ENCODE measurements at regions not wholly inside any gene's neighbourhood (a gene's known extent, or its start where the extent isn't known, plus 50 kb on each side); places are given as distances from the start of the nearest gene placed in this dataset.
"Not testable (repeated sequence)": the region's sequence is repeated elsewhere in the genome, so short reads cannot be mapped to it uniquely, and the experiment has no call there.

DNA sequence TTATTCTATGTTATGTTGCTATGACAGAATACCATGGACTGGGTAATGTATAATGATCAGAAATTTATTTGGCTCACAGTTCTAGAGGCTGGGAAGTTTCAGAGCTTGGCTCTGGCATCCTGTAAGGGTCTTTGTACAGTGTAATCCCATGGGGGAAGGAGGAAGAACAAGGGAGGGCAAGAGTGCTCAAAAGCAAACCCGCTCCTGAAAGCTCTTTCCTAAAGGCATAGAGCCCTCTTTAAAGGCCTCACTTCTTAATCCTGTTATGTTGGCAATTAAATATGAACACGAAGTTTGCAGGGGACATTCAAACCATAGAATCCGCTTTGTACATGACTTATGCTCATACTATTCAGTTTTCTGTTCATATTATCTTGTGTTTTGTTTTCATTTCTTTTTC, 191.3 kb upstream of the CTSO start:
- no peak for DNase-seq

DNA sequence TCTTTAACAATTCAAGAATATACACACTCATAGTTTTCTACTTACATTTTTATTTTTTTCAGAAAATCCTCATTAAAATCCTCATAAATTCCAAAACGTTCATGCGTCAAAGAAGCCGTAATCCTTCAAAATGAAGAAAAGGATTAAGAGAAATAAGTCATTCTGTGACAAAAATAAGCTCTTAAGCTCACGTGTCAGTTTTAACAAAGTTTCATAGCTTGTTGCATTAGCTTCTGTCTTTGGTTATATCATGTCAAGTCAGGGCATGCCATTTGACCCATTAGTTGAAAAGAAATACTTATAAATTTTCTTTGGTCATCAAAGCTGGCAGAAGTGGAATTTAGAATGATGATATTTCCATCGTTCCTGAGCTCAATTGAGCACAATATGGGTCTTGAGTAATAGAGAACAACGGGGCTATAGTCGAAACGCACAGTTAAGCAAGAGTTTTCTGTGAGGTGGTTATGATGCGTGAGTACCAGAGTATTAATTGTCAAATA, 185.2 kb upstream of the CTSO start:
- no peak for DNase-seq

DNA sequence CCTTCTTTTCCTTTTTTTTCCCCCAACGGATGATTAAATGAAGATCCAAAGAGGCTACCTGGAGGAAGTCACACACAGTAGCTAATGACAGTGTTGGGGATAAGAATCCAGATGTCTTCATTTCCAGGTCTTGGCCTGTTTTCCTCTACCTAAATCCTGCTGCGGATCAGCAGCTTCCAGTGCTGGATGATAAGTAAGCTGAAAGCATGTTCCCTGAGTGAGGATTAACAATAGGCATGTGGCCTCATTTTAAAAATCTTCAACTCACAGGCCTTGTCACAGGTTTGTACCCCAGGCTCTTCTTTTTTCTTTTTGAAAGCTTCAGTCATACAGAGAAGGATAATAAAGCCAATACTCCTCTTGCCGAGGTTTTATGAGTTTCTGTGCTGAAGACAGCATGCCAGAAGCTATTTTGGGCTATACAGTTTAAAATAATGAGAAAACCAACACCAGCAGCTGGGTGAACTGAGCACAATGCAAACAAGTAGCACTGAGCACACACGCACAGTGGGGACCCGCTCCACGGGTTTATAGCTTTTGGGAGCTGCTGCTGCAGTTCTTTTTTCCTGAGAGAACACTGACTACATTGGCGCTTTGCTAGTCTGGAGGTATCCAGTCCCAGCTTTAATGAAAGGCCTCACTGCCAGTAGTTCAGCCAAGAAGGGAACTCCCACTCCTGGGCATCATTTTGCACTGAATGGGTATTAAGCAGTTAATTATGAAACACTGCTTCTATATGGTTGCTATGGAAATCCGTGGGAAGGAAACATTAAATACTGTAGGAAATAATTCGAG, 184.2 kb upstream of the CTSO start:
- peak; percentile 75 for DNase-seq

DNA sequence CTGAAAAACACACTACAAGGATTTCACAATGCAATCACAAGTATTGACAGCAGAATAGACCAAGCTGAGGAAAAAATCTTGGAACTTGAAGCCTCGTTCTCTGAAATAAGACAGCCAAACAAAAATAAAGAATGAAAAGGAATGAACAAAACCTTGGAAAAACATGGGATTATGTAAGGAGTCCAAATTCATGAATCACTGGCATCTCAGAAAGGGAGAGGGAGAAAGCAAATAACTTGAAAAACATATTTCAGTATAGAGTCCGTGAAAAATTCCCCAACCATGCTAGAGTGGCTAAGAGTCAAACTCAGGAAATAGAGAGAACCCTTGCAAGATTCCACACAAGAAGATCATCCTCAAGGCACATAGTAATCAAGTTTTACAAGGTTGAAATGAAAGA, 178.5 kb upstream of the CTSO start:
- no peak for DNase-seq

DNA sequence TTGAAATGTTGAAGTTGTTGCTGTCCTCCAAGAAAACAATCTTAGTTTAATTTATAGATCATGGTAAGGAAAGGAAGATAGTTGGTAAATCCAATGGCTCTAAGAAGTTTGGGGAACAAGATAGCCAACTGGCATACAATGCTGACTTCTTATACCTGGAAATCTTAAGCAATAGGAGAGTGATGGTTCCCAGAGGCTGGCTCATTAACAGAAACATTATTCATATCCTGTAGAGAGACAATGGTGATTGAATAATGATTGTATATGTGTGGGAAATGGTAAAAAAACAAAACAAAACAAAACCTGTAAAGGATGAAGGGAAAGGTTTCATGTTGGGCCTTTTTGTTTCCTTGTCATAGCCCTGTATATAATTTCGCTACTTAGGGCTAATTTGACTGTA, 174.9 kb upstream of the CTSO start:
- no peak for DNase-seq

DNA sequence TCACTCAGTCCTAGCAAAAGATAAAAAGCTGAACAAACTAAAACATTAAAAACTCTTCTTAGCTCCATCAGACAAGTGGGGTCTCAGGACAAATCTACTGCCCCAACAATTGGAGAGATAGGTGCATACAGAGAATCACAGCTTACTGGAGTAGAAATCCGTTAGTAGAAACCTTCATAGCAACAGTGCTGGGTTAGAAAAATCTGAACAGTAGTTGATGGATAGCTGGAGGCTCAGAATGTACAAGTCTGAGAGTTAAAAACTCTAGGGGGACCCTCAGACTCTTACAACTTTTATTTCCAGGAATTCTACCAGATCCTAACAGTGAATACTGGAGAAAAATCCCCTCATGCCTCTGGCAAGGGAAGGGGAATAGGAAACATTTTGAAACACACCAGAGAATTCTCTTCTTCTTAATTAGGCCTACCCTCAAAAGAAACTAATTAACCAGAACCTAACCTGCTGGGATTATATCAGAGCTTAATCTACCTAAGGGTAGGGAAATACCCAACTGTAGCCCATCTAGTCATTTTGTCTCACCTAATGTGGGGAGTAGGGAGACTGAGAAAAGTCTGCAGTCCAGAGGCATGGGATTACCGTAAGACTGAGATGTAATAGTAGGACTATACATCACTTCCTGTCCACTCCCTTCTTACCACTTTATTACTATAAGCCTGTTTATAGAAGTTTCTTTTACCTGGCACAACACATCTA, 165.0 kb upstream of the CTSO start:
- DNase-seq: no peak

DNA sequence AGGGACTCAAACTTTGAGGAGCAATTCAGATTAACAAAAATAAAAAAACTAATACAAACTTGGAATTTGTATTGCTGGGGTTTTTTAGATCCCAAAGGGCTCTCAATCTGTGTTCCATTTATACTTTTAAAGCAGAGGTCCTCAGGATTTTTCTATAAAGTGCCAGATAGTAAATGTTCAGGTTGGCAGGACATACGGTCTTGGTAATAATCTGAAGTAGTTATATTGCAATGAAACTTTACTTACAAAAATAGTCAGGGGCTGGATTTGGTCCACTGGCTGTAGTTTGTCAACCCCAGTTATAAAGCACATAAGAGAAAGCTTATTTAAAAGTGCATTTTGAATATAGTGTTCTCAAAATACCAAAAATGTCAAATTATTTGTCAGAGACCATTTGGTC, 164.1 kb upstream of the CTSO start:
- no peak for DNase-seq

DNA sequence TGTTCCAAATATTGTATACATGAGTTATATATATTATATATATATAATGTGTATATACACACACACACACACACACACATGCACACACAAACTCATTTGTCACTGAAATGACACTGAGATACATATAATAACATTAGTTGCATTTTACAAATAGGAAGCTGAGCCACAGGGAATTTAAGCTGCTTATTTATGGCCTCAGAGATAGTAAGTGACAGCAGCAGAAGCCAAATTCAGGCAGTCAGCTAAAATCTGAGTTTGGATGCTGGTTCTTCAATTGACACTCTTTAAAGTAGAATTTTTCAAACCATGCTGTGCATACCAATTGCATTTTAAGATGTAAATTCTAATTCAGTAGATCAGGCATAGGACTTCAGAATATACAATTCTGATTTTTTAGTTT, 163.3 kb upstream of the CTSO start:
- DNase-seq: no peak

DNA sequence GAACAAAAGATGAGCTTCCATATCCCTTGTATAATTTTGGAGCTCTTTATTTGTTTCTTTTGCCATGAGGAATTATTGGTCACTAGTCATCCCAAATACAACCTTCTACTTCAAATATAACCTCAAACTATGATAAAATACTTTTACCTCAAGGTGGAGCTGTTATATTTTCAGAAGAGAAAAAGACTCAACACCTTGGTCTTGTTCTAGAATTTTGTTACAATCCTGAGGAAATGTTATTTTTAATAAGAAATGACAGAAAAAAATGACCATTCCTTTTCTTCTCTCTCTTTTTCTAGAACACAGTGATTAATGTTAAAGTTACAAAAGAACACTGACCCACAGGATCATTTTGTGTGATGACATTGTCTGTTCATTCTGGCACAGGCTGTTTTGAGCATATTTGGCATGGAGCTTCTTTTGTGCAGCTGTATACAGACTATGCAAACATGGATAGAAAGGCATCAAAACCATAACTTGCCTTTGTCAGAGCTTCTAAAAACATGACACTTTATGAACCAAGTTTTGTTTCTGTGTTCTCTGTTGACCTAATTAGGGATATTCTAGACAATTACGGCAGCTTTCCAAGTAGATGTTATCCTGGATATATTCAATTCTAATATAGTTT, 159.6 kb upstream of the CTSO start:
- DNase-seq: peak; percentile 39

DNA sequence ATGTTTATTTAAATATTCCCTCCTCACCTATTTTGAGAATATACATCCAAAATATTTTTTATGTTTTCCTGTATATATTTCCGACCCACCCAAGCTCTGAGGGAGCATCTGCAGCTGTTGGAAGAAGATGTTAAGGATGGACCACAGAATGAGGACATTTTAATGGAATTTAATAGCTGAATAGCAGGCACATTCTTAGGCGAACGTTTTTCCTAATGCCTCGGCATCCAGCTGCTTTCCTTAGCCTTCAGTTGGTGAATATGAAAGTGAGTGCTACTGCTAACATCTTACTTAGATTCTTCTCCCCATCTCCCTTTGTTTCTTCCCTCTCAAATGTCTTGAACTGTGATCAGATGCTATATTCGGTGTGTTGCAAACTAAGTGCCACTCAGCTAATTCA, 158.0 kb upstream of the CTSO start:
- DNase-seq: no peak

DNA sequence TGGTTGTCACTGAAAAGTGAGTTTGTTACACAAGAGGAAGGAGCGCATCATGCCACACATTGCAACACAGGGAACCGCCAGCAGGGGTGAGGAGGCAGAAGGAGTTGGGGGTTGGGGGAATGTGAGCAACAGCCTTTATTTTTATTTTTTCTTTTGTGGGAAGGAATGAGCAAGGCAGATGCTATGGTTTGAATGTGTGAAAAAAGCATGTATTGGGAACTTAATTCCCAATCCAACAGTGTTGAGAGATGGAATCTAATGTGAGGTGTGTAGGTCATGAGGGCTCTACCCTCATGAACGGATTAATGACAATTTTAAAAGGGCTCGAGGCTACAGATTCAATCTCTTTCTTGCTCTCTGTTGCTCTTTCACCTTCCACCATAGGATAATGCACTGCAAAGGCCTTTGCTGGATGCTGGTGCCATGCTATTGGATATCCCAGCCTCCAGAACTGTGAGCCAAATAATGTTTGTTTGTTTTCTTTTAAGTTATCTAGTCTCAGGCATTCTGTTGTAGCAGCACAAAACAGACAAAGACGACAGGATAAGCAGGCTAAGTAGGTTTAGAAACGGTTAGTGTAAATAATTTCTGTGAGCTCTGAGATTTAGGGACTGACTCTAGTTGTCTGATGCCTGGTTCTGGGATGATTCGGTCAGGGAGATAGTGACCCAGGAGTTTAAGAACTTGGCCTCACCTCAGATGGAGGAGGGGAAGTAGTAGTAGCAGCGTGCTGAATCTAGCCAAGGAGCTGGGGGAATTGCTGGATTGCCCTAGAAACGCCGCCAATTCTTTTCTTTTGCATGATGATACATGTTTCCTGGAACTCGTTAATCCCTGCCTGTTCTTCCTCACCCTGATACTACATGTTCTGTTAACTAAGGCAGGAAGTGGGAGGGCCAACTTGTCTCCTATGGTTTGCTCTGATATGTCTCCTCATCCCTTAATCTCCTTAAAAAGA, 156.6 kb upstream of the CTSO start:
- no peak for DNase-seq

DNA sequence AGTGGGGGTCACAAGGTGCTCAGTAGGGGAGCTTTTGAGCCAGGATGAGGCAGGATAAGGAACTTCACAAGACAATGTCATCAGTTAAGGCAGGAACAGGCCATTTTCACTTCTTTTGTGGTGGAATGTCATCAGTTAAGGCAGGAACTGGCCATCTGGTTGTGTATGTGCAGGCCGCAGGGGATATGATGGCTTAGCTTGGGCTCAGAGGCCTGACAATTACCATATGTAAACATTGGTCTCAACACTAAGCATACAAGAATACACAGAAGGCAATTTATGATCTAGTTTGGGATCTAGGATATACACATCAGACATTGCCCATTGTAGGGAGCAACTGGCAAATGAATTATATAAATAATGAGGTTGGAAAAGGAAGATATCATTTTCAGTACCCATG, 155.4 kb upstream of the CTSO start:
- DNase-seq: not testable (repeated sequence)

DNA sequence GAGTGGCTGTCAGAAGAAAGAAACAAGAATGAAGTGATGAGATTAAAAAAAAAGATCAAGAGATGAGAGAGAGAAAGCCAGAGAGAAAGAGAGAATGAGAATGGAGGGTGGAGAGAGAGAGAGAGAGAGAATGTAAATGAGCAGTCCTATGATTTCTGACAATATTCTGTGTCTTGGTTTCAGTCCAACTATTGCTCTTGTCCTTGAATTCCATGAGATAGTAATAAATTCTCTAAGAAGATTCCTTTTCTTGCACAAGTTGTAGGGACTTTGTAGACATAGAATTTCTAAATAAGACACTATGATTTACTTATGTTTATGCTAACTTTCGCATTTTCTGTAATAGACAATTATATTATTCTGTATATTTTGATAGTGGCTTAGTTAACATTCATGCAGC, 149.6 kb upstream of the CTSO start:
- DNase-seq: no peak

DNA sequence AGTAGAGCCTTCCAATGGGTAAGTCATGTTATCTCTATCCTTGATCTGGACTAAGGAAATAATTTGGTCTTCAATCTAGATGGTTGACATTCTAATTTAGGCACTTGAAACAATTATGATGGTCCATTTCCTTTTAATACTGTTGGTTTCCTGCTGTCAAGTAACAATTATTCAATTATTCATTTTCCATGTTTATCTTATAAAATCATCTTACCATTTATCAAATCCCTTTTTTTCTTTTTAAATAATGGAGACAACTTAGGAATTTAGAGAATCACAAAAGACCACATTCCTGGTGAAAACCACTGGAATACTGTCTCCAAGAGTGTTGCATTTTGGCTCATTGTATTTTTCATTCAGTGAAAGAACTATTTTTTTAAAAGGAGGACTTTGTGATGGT, 148.7 kb upstream of the CTSO start:
- no peak for DNase-seq

DNA sequence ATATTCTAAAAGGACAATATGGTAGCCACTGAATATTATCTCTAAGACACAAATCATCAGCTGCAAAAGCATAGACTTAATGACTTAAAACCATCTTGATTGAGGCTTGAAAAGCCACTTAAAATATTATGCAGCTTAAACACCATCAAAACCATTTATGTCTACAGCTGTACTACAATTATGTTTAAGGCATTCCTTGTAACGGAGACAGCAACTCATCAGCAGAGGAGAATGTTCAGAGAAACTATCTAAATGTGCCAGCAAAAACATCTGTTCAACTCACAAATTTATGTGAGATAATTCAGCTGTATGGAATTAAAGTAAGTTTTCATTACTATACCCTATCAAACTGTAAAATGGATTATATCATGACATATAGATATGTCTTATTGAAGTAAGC, 147.9 kb upstream of the CTSO start:
- no peak for DNase-seq

DNA sequence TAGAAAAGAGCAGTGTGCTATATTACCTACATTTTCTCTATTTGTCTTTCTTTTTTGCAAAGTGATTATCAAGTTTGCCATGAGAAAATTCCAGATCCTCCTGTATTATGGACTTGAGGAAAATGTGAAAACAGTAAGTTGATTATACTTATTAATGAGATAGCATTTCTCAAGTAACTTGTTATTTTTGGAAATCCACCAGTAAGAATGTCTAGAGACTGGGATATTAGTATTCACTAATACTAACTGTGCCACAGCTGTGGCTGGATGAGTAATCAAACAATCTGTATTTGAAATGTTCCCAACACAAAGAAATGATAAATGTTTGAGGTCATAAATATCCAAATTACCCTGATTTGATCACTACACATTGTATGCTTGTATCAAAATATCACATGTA, 147.0 kb upstream of the CTSO start:
- DNase-seq: no peak

DNA sequence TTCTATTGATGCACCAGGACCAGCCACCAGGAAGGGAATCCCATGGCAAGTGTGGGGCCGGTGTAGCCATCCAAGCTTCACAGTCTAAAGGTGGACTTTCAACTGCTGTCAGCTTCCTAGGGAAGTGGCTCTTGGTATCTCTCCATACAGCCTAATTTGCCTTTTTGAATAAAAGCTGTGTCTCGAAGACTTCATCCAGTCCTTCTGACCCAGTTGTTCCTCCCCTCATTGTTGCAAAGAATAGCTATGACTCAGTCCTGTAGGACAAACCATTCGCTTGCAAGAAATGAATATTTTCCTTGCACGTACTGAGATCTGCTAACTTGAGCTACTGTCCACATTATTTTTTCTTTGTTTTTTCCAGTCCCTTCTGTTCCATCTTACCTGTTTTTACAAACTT, 145.1 kb upstream of the CTSO start:
- DNase-seq: no peak

DNA sequence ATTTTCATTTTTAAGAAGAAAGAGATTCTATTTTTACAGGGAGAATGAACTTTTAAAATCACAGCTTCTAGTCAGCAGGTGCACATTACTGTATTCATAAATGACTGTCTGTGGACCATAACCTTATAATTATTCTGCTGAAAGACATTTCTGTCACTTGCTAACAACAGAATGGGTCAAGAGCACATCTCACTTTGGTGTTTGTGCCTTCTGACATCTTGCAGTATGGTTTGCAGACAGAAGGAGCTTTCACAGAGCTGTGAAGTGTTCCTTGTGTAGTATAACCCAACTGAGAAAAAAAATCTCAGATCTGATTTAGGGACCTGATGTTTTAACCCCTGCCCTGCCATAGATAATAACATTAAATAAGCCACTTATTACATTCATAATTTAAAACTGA, 131.4 kb upstream of the CTSO start:
- no peak for DNase-seq

DNA sequence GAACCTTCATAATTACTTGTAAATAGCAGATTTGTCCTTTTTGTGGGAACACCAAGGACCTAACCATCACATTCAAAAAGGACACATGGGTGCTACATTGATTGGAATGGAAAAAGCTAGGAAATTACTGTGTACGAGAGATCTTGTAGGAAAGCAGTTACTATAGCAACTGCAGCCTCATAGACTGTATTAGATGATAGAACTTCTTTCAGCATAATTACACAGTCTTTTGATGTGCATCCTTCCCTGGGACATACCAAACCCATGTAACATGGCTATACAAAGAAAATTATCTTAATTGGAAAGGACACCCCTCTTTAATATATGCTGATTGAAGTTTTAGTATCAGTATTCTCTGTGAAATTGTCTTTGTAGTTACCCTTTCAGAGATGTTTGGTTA, 130.7 kb upstream of the CTSO start:
- DNase-seq: no peak

DNA sequence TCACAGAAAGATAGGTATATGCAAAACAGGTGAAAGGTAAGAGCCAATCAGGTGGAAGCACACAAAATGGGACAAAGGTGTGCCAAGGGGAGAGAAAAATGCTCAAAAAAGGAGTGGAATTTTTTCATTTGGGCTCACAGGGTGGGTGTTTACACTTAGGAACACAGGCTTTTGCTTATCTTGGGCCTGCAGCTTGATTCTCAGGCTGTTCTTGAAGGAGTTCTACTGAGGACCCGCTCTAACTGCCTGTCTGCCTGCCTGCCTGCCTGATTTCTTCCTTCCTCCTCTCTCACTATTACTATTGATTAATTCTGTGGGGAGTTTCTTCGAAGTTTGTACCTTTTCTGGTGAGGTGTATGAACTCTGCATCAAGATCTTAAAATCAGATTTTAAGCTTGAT, 120.3 kb upstream of the CTSO start:
- DNase-seq: no peak

DNA sequence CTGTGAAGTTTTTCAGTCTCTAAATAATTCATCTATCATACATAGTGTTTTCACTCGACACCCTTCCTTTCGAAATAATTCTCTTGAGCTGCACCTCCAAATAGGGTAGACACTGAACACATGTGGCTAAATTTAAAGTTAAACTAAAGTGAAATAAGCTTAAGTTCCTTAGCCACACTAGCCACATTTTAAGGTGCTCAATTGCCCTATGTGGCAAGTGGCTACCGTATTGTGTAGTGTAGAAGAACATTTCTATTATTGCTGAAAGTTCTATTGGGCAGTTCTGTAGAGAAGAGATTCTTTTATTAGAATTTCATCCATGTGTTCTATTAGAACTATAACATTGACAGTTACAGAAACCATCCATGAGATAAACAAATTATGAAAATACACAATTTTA, 107.0 kb upstream of the CTSO start:
- DNase-seq: no peak

DNA sequence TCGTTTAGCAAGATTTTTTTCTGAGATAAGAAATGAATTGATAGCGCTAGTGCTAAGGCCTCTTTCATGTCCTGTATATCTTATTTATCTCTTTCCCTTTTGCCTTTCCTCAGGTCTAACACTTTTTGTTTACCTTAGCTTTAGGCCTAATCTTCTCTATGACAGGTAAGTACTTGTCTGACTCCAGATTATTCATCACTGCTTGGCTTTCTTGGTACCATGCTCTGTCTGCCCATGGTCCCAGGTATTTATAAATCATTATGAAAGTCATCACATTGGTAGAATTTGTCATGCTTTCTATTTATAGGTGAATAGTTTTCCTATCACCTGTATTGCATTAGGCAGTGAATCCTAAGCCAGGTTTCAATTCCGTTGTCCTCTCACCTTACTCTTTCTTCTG, 99.5 kb upstream of the CTSO start:
- DNase-seq: no peak

DNA sequence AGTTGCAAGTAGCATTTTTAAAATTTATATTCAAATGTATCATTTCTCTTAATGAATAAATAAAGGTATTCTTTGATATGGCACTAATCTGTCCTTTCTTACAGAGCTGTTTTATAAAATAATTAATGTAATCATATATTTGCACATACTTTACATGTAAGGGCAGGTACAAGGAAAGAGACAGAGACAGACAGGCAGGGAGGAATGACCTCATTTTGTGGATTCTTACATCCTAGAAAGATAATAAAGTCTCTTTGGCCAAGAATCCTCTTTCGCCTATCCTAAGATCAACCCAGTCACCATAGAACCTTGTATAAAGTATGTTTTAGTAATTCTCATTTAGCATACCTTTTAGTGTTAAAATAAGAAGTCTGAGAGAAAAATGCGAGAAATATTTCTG, 98.5 kb upstream of the CTSO start:
- no peak for DNase-seq

Measured in SHP77 treated with DMSO at 0.1 percent for 48 hours (cell line).